HCT116 (cell line): ENCODE measurements at regions not wholly inside any gene's neighbourhood (a gene's known extent, or its start where the extent isn't known, plus 50 kb on each side); places are given as distances from the start of the nearest gene placed in this dataset.

Source experiments
- ATAC-seq: fragments of 200-7000 bp; cut with Tn5 transposase; 2 replicates; pipeline ENCODE4 v1.9.1; 2020; ENCODE audit warnings: mild to moderate bottlenecking, moderate library complexity
- BruUV-seq: library from RNA; stranded (reverse); fragments of 400-500 nt; replicated peaks from 2 replicates; lab custom pipeline; 2021; lab: Mats Ljungman, UMichigan
- CTCF ChIA-PET: fragments of 300-600 bp; sonication (Branson Sonifier 250); formaldehyde crosslinking; loops from one replicate; lab custom pipeline; 2021; ENCODE audit warnings: antibody characterized with exemption; lab: Charles Lee
- POLR2A ChIA-PET: fragments of 300-600, 350-600 bp; sonication (Branson Sonifier 250); formaldehyde crosslinking; loops from one replicate; lab custom pipeline; 2021; ENCODE audit warnings: antibody characterized with exemption; lab: Charles Lee
- RAD21 ChIA-PET, 2 experiments: fragments of 300-600 bp; sonication (Branson Sonifier 250); formaldehyde crosslinking; loops; one replicate each; lab custom pipeline; 2023; ENCODE audit warnings: low total read pairs in 2 of 2; ENCODE audit not compliant: uncharacterized antibody in 2 of 2, unreplicated experiment in 2 of 2, low non-redundant PET in 1 of 2; lab: Charles Lee
- DNase-seq: peaks from one replicate; pipeline ENCODE4 v3.0.0-alpha.2; 2010; ENCODE audit warnings: low read depth, low spot score
- H2AFZ ChIP-seq: fragments of 200-600 bp; shearing (Covaris generic), sonication (generic); 2 replicates; pipeline ENCODE4 v1.6.1; 2017; ENCODE audit warnings: low read depth, mixed run types, mixed read lengths, antibody characterized with exemption, low read length; ENCODE audit not compliant: poor library complexity, severe bottlenecking
- H3K27ac ChIP-seq: 2 replicates; pipeline ENCODE4 v1.5.1; 2012; ENCODE audit warnings: low read depth, low read length
- H3K27me3 ChIP-seq: fragments of 200-600 bp; sonication (generic); 2 replicates; pipeline ENCODE4 v1.6.1; 2016; ENCODE audit warnings: mixed run types, low read length, mixed read lengths; ENCODE audit not compliant: insufficient read depth
- H3K36me3 ChIP-seq, 2 experiments: fragments of 200-500 bp in 1 of 2; fragments of 200-600 bp in 1 of 2; sonication (Bioruptor generic) in 1 of 2; sonication (generic) in 1 of 2; 2 replicates each; pipeline versions ENCODE4 v1.5.1 to v1.6.1; 2014 to 2016; ENCODE audit warnings: low read length in 2 of 2, inconsistent platforms in 1 of 2, mixed read lengths in 1 of 2, mixed run types in 1 of 2; ENCODE audit not compliant: insufficient read depth in 2 of 2, control insufficient read depth in 1 of 2
- H3K4me1 ChIP-seq, 2 experiments: fragments of 200-600 bp in 1 of 2; sonication (generic) in 1 of 2; 2 replicates each; pipeline versions ENCODE4 v1.5.1 to v1.6.1; 2012 to 2017; ENCODE audit warnings: low read length in 2 of 2, inconsistent platforms in 1 of 2, mild to moderate bottlenecking in 1 of 2, mixed read lengths in 1 of 2, mixed run types in 1 of 2, moderate library complexity in 1 of 2; ENCODE audit not compliant: insufficient read depth in 2 of 2, control insufficient read depth in 1 of 2
- H3K4me2 ChIP-seq: fragments of 200-600 bp; sonication (generic); 2 replicates; pipeline ENCODE4 v1.6.1; 2017; ENCODE audit warnings: mixed run types, low read length, mixed read lengths
- H3K4me3 ChIP-seq, 2 experiments: fragments of 200-600 bp in 1 of 2; sonication (generic) in 1 of 2; replicated peaks in 1 of 2; 2 replicates each; pipeline ENCODE4 v1.5.1; 2011 to 2016; ENCODE audit warnings: low read length in 2 of 2, control low read depth in 1 of 2, low read depth in 1 of 2, mild to moderate bottlenecking in 1 of 2, mixed read lengths in 1 of 2, mixed run types in 1 of 2
- H3K79me2 ChIP-seq: fragments of 200-600 bp; sonication (generic); 2 replicates; pipeline ENCODE4 v1.6.1; 2017; ENCODE audit warnings: mild to moderate bottlenecking, mixed run types, low read length, moderate library complexity, mixed read lengths; ENCODE audit not compliant: insufficient read depth
- H3K9ac ChIP-seq: fragments of 200-600 bp; sonication (generic); 2 replicates; pipeline ENCODE4 v1.6.1; 2016; ENCODE audit warnings: low read length, mixed read lengths
- H3K9me2 ChIP-seq: fragments of 200-600 bp; sonication (generic), shearing (Covaris generic); 2 replicates; pipeline ENCODE4 v1.6.1; 2017; ENCODE audit warnings: mixed run types, mild to moderate bottlenecking, moderate library complexity; ENCODE audit not compliant: insufficient read depth
- H3K9me3 ChIP-seq, 2 experiments: fragments of 200-500 bp in 1 of 2; fragments of 200-600 bp in 1 of 2; sonication (Bioruptor generic) in 1 of 2; sonication (generic) in 1 of 2; 2 replicates each; pipeline ENCODE4 v1.6.1; 2014 to 2017; ENCODE audit warnings: low read length in 2 of 2, mixed read lengths in 2 of 2, inconsistent platforms in 1 of 2, low read depth in 1 of 2, mild to moderate bottlenecking in 1 of 2, mixed run types in 1 of 2, moderate library complexity in 1 of 2; ENCODE audit not compliant: control insufficient read depth in 1 of 2, insufficient read depth in 1 of 2
- H4K20me1 ChIP-seq: fragments of 200-600 bp; sonication (generic), shearing (Covaris generic); 2 replicates; pipeline ENCODE4 v1.6.1; 2017; ENCODE audit warnings: mixed run types, mild to moderate bottlenecking, moderate library complexity; ENCODE audit not compliant: insufficient read depth
- ATF3 ChIP-seq: IDR thresholded peaks from 2 replicates; pipeline ENCODE4 v1.6.1; 2012
- CBX3 ChIP-seq: IDR thresholded peaks from 2 replicates; pipeline ENCODE4 v1.6.1; 2012; ENCODE audit warnings: low read depth
- CEBPB ChIP-seq: IDR thresholded peaks from 2 replicates; pipeline ENCODE4 v1.6.1; 2012; ENCODE audit warnings: low read depth
- EZH2phosphoT487 ChIP-seq: fragments of 200-600 bp; IDR thresholded peaks from 2 replicates; pipeline ENCODE4 v1.6.1; 2018; ENCODE audit warnings: antibody characterized with exemption, borderline replicate concordance
- FOSL1 ChIP-seq: IDR thresholded peaks from 2 replicates; pipeline ENCODE4 v1.6.1; 2012; ENCODE audit warnings: low read depth
- JUND ChIP-seq: IDR thresholded peaks from 2 replicates; pipeline ENCODE4 v1.6.1; 2012
- MAX ChIP-seq: IDR thresholded peaks from 2 replicates; pipeline ENCODE4 v1.6.1; 2012
- POLR2A ChIP-seq: IDR thresholded peaks from 2 replicates; pipeline ENCODE4 v1.7.0; 2011; ENCODE audit warnings: borderline replicate concordance; ENCODE audit not compliant: insufficient read depth, insufficient read length; ENCODE audit errors: extremely low read depth
- RAD21 ChIP-seq: IDR thresholded peaks from 2 replicates; pipeline ENCODE4 v1.6.1; 2012; ENCODE audit warnings: low read depth, mild to moderate bottlenecking
- SIN3A ChIP-seq: IDR thresholded peaks from 2 replicates; pipeline ENCODE4 v1.6.1; 2012; ENCODE audit warnings: low read depth
- SP1 ChIP-seq: IDR thresholded peaks from 2 replicates; pipeline ENCODE4 v1.6.1; 2012; ENCODE audit warnings: low read depth
- TCF7L2 ChIP-seq: IDR thresholded peaks from 2 replicates; pipeline ENCODE4 v1.7.0; 2011; ENCODE audit warnings: borderline replicate concordance, inconsistent platforms; ENCODE audit not compliant: insufficient read depth, insufficient read length; ENCODE audit errors: extremely low read depth
- ZBTB33 ChIP-seq: IDR thresholded peaks from 2 replicates; pipeline ENCODE4 v1.6.1; 2011; ENCODE audit warnings: mild to moderate bottlenecking, low read length, moderate library complexity; ENCODE audit not compliant: insufficient replicate concordance; ENCODE audit errors: extremely low read depth
- ZFX ChIP-seq: fragments of 450-650 bp; IDR thresholded peaks from 2 replicates; pipeline ENCODE4 v1.6.1; 2017
- intact Hi-C: fragments of 100-400 bp; cut with micrococcal nuclease; formaldehyde crosslinking; loops from 2 replicates; pipeline ENCODE4 v1.10.0; 2022

- no peaks in the 10 kb centered on the region for H3K36me3 ChIP-seq
- ATAC-seq (peak; percentile 72), DNase-seq (peak; percentile 38)
- no peak overlapping the region for H3K4me3 ChIP-seq
- H3K27me3 ChIP-seq, result no peaks in the 10 kb centered on the region
- no peak overlapping the region for H3K27ac ChIP-seq
- ChIA-PET POLR2A (interaction anchor here (1.1 kb wide), 1 partner anchor 9 kb away, joined by 3 read pairs; no protein-coding TSS in a partner anchor), CTCF (no interaction called here), RAD21 (no interaction called here)
- H4K20me1 ChIP-seq, result no peaks in the 10 kb centered on the region
- H3K4me1 ChIP-seq, result peaks cover 17 to 29% of the 10 kb centered on the region in 2 experiments
- no peaks in the 10 kb centered on the region for H3K9me2 ChIP-seq
- BruUV-seq, result no TSS peak
- H2AFZ ChIP-seq, result peak overlapping the region; percentile 100
- H3K9ac ChIP-seq, result 0 out of 2 replicates have a peak overlapping the region, but pooled peaks have one; percentile 3
- intact Hi-C loops, result no loop called here
- H3K9me3 ChIP-seq, result no peaks in the 10 kb centered on the region
- no peak for TF ChIP-seq ZBTB33
- 0 out of 2 replicates have a peak, but pooled peaks have one; percentile 32 for TF ChIP-seq CEBPB
- peak; percentile 78; the same call in 1 of the 2 replicates for TF ChIP-seq CBX3
- no peak for TF ChIP-seq ZFX
- TF ChIP-seq TCF7L2, result no peak
- TF ChIP-seq SIN3A, result 0 out of 2 replicates have a peak, but pooled peaks have one; percentile 26
- TF ChIP-seq POLR2A, result no peak
- peak; percentile 76 for TF ChIP-seq SP1
- TF ChIP-seq ATF3, result no peak
- TF ChIP-seq EZH2phosphoT487, result no peak
- TF ChIP-seq RAD21, result peak; percentile 26; the same call in 1 of the 2 replicates
- TF ChIP-seq JUND, result peak; percentile 75
- peak; percentile 65 for TF ChIP-seq MAX
- peak; percentile 56 for TF ChIP-seq FOSL1
- no peaks in the 10 kb centered on the region for H3K79me2 ChIP-seq
- H3K4me2 ChIP-seq, result peak overlapping the region; percentile 52
Measured at GRCh38 chr3:182740710-182741109, 52.6 kb upstream of the ATP11B start.
